Parathyroid adenoma (tissue), 2 donors: ENCODE measurements at regions not wholly inside any gene's neighbourhood (a gene's known extent, or its start where the extent isn't known, plus 50 kb on each side); places are given as distances from the start of the nearest gene placed in this dataset.

Experiments used
- H2AFZ ChIP-seq: fragments of 300-600 bp; sonication (generic); one replicate; pipeline ENCODE4 v1.7.0; 2017; ENCODE audit warnings: antibody characterized with exemption, mild to moderate bottlenecking
- H3K27ac ChIP-seq: fragments of 300-600 bp; sonication (generic); one replicate; pipeline ENCODE4 v1.7.0; 2017
- H3K27me3 ChIP-seq: fragments of 300-600 bp; sonication (generic); one replicate; pipeline ENCODE4 v1.7.0; 2017; ENCODE audit warnings: low read length; ENCODE audit not compliant: control insufficient read depth, insufficient read depth
- H3K36me3 ChIP-seq: fragments of 300-600 bp; sonication (generic); one replicate; pipeline ENCODE4 v1.7.0; 2017; ENCODE audit warnings: low read length; ENCODE audit not compliant: control insufficient read depth, insufficient read depth
- H3K4me1 ChIP-seq: fragments of 300-600 bp; sonication (generic); one replicate; pipeline ENCODE4 v1.7.0; 2017; ENCODE audit warnings: control low read depth
- H3K4me2 ChIP-seq: fragments of 300-600 bp; sonication (generic); one replicate; pipeline ENCODE4 v1.7.0; 2017; ENCODE audit warnings: low read length
- H3K4me3 ChIP-seq: fragments of 300-600 bp; sonication (generic); one replicate; pipeline ENCODE4 v1.7.0; 2017; ENCODE audit warnings: low read depth, low read length
- H3K79me2 ChIP-seq: fragments of 300-600 bp; sonication (generic); one replicate; pipeline ENCODE4 v1.7.0; 2017; ENCODE audit warnings: control low read depth
- H3K9ac ChIP-seq: fragments of 300-600 bp; sonication (generic); one replicate; pipeline ENCODE4 v1.7.0; 2017; ENCODE audit warnings: mild to moderate bottlenecking
- H3K9me3 ChIP-seq: fragments of 300-600 bp; sonication (generic); one replicate; pipeline ENCODE4 v1.7.0; 2017; ENCODE audit warnings: low read length; ENCODE audit not compliant: control insufficient read depth
- CTCF ChIP-seq: fragments of 300-600 bp; sonication (generic); IDR thresholded peaks from one replicate; pipeline ENCODE4 v1.7.0; 2017; ENCODE audit warnings: antibody characterized with exemption, mild to moderate bottlenecking
- donor health status: primary hyperparathyroidism.

- Histone ChIP-seq H3K79me2 (no peaks in the 10 kb centered on the region), H2AFZ (no peak overlapping the region), H3K9me3 (no peaks in the 10 kb centered on the region), H3K9ac (no peak overlapping the region), H3K36me3 (no peaks in the 10 kb centered on the region), H3K4me3 (no peak overlapping the region), H3K4me2 (no peak overlapping the region), H3K4me1 (peaks cover 8% of the 10 kb centered on the region), H3K27ac (no peak overlapping the region), H3K27me3 (no peaks in the 10 kb centered on the region)
- no peak for TF ChIP-seq CTCF
Measured at GRCh38 chr15:63434576-63435186, 53.0 kb upstream of the CA12 start.

- no peak for TF ChIP-seq CTCF
- H3K36me3 ChIP-seq = no peaks in the 10 kb centered on the region
- H3K4me1 ChIP-seq = peaks cover 8% of the 10 kb centered on the region
- H3K27ac ChIP-seq = no peak overlapping the region
- H3K79me2 ChIP-seq = no peaks in the 10 kb centered on the region
- no peaks in the 10 kb centered on the region for H3K9me3 ChIP-seq
- no peaks in the 10 kb centered on the region for H3K27me3 ChIP-seq
- no peak overlapping the region for H3K4me2 ChIP-seq
- H2AFZ ChIP-seq = no peak overlapping the region
- no peak overlapping the region for H3K4me3 ChIP-seq
- H3K9ac ChIP-seq = no peak overlapping the region
Measured at GRCh38 chr15:63435204-63435820, 53.7 kb upstream of the CA12 start.

GRCh38 chr15:63436341-63436740, 54.7 kb upstream of the CA12 start:
- H3K9me3 ChIP-seq = no peaks in the 10 kb centered on the region
- H3K36me3 ChIP-seq = no peaks in the 10 kb centered on the region
- H3K79me2 ChIP-seq = no peaks in the 10 kb centered on the region
- no peak overlapping the region for H3K4me2 ChIP-seq
- H3K27me3 ChIP-seq = no peaks in the 10 kb centered on the region
- no peak overlapping the region for H3K27ac ChIP-seq
- no peak overlapping the region for H3K4me3 ChIP-seq
- no peak for TF ChIP-seq CTCF
- H3K4me1 ChIP-seq = peaks cover 8% of the 10 kb centered on the region
- H2AFZ ChIP-seq = peak overlapping the region; percentile 85
- H3K9ac ChIP-seq = no peak overlapping the region

- Histone ChIP-seq H3K9me3 (no peaks in the 10 kb centered on the region), H3K4me2 (no peak overlapping the region), H3K36me3 (no peaks in the 10 kb centered on the region), H3K4me1 (peaks cover 8% of the 10 kb centered on the region), H3K27me3 (no peaks in the 10 kb centered on the region), H3K9ac (no peak overlapping the region), H3K27ac (no peak overlapping the region), H2AFZ (peak overlapping the region; percentile 85), H3K4me3 (no peak overlapping the region), H3K79me2 (no peaks in the 10 kb centered on the region)
- TF ChIP-seq CTCF = no peak
Measured at GRCh38 chr15:63436872-63437375, 55.3 kb upstream of the CA12 start.
